ENCODE measurements at regions not wholly inside any gene's neighbourhood (a gene's known extent, or its start where the extent isn't known, plus 50 kb on each side); places are given as distances from the start of the nearest gene placed in this dataset.

GRCh38 chr12:53828598-53828997 lies 76.8 kb upstream of the CISTR start:
- TF ChIP-seq CTCF (IDR thresholded peaks at IDR 0.05; ENCODE audit: low read depth, low read length) (no peak), POLR2A (IDR thresholded peaks at IDR 0.05; ENCODE audit: extremely low read depth, insufficient read length) (no peak), MYC (IDR thresholded peaks at IDR 0.05; ENCODE audit: low read depth, low read length) (no peak)

All from NB4 (cell line).